H1 (cell line): ENCODE measurements at regions not wholly inside any gene's neighbourhood (a gene's known extent, or its start where the extent isn't known, plus 50 kb on each side); places are given as distances from the start of the nearest gene placed in this dataset.

Experiments used
- BACH1 ChIP-seq: IDR thresholded peaks from 2 replicates; pipeline ENCODE4 v1.6.1; 2012; ENCODE audit warnings: low read length, improper control_type of control experiment
- CHD1 ChIP-seq: IDR thresholded peaks from 2 replicates; pipeline ENCODE4 v1.6.1; 2012; ENCODE audit warnings: low read depth, low read length, improper control_type of control experiment
- CHD7 ChIP-seq: fragments of 300-600 bp; sonication (generic); IDR thresholded peaks from 2 replicates; pipeline ENCODE4 v1.7.1; 2012; ENCODE audit warnings: low read length, moderate library complexity, mild to moderate bottlenecking, inconsistent platforms; ENCODE audit not compliant: insufficient replicate concordance
- EP300 ChIP-seq, 2 experiments: IDR thresholded peaks; 1 replicate in 1 of 2; 2 replicates in 1 of 2; pipeline ENCODE4 v1.6.1; 2011 to 2012; ENCODE audit warnings: low read depth in 2 of 2, low read length in 2 of 2, mild to moderate bottlenecking in 2 of 2, borderline replicate concordance in 1 of 2, inconsistent platforms in 1 of 2, moderate library complexity in 1 of 2
- EZH2 ChIP-seq: fragments of 200-600 bp; sonication (generic); IDR thresholded peaks from 2 replicates; pipeline ENCODE4 v1.7.1; 2012; ENCODE audit warnings: low read depth, mild to moderate bottlenecking, moderate library complexity, low read length, inconsistent platforms; ENCODE audit not compliant: severe bottlenecking
- FOSL1 ChIP-seq: IDR thresholded peaks from 2 replicates; pipeline ENCODE4 v1.6.1; 2011; ENCODE audit warnings: mild to moderate bottlenecking, low read depth, low read length, moderate library complexity; ENCODE audit not compliant: insufficient read depth
- RFX5 ChIP-seq: IDR thresholded peaks from 2 replicates; pipeline ENCODE4 v1.6.1; 2011; ENCODE audit warnings: low read depth, low read length, improper control_type of control experiment, borderline replicate concordance
- RNF2 ChIP-seq: fragments of 200-900, 300-1000 bp; sonication (generic); IDR thresholded peaks from 2 replicates; pipeline ENCODE4 v1.7.1; 2016; ENCODE audit warnings: borderline replicate concordance, low read depth, mild to moderate bottlenecking, antibody characterized with exemption, low read length; ENCODE audit not compliant: poor library complexity, severe bottlenecking; ENCODE audit errors: missing control alignments
- SP2 ChIP-seq: IDR thresholded peaks from 2 replicates; pipeline ENCODE4 v1.6.1; 2012; ENCODE audit warnings: mild to moderate bottlenecking, low read length, inconsistent platforms
- TAF7 ChIP-seq: optimal IDR thresholded peaks from 2 replicates; pipeline ENCODE3; 2011; ENCODE audit warnings: low read depth, mild to moderate bottlenecking, inconsistent platforms, low read length, moderate library complexity, borderline replicate concordance
- YY1 ChIP-seq: IDR thresholded peaks from 2 replicates; pipeline ENCODE4 v1.6.1; 2011; ENCODE audit warnings: low read depth, mild to moderate bottlenecking, low read length
- ZNF274 ChIP-seq: IDR thresholded peaks from 2 replicates; pipeline ENCODE4 v1.7.0; 2012; ENCODE audit warnings: low read length, borderline replicate concordance; ENCODE audit errors: extremely low read depth

GRCh38 chr1:69230208-69230607 lies 337.5 kb upstream of the LRRC7 start (continued):
- TF ChIP-seq CHD7 (no peak), CHD1 (no peak), TAF7 (no peak), RFX5 (no peak), ZNF274 (no peak), YY1 (no peak), EZH2 (no peak), EP300 (IDR thresholded peaks at IDR 0.05; ENCODE audit: borderline replicate concordance in 1 of 2, low read depth in 2 of 2, low read length in 2 of 2) (no peak), BACH1 (no peak), FOSL1 (no peak), SP2 (no peak), RNF2 (no peak)
